SK-N-SH (cell line): ENCODE measurements at regions not wholly inside any gene's neighbourhood (a gene's known extent, or its start where the extent isn't known, plus 50 kb on each side); places are given as distances from the start of the nearest gene placed in this dataset.

ENCODE experiments used
- CTCF ChIA-PET: fragments of 300-600, 350-600 bp; formaldehyde crosslinking; extraction: SDS; loops from one replicate; lab custom pipeline; 2021; lab: Yijun Ruan, JAX
- POLR2A ChIA-PET: fragments of 350-600 bp; sonication (Branson Sonifier 250); formaldehyde crosslinking; extraction: SDS; loops from one replicate; lab custom pipeline; 2020; ENCODE audit warnings: antibody characterized with exemption, inconsistent platforms; lab: Yijun Ruan, JAX
- DNase-seq: peaks from one replicate; pipeline ENCODE4 v3.0.0; 2012
- H2AFZ ChIP-seq: fragments of 200-600 bp; sonication (generic); 2 replicates; pipeline ENCODE4 v1.8.1; 2016; ENCODE audit warnings: antibody characterized with exemption, mild to moderate bottlenecking, low read depth
- H3F3A ChIP-seq: fragments of 200-600 bp; sonication (generic); replicated peaks from 2 replicates; pipeline ENCODE3; 2016; ENCODE audit warnings: antibody characterized with exemption, mild to moderate bottlenecking; ENCODE audit not compliant: insufficient read depth
- H3K27ac ChIP-seq, 2 experiments: fragments of 200-500 bp in 1 of 2; fragments of 200-600 bp in 1 of 2; sonication (Bioruptor generic) in 1 of 2; sonication (generic), shearing (Covaris generic) in 1 of 2; 2 replicates each; pipeline versions ENCODE4 v1.5.1 to v1.6.1; 2014 to 2016; ENCODE audit warnings: low read depth in 2 of 2, inconsistent platforms in 1 of 2, low read length in 1 of 2, mild to moderate bottlenecking in 1 of 2, mixed read lengths in 1 of 2
- H3K27me3 ChIP-seq: fragments of 200-600 bp; sonication (generic), shearing (Covaris generic); 2 replicates; pipeline ENCODE4 v1.6.1; 2016; ENCODE audit warnings: mixed run types; ENCODE audit not compliant: insufficient read depth
- H3K36me3 ChIP-seq, 2 experiments: fragments of 200-500 bp in 1 of 2; fragments of 200-600 bp in 1 of 2; sonication (Bioruptor generic) in 1 of 2; sonication (generic) in 1 of 2; replicated peaks in 1 of 2; 2 replicates each; pipeline versions ENCODE3 to v1.5.1; 2014 to 2016; ENCODE audit warnings: low read length in 1 of 2, mild to moderate bottlenecking in 1 of 2; ENCODE audit not compliant: insufficient read depth in 2 of 2, control insufficient read depth in 1 of 2
- H3K4me1 ChIP-seq, 2 experiments: fragments of 200-500 bp in 1 of 2; fragments of 200-600 bp in 1 of 2; sonication (Bioruptor generic) in 1 of 2; sonication (generic), shearing (Covaris generic) in 1 of 2; 2 replicates each; pipeline versions ENCODE4 v1.5.1 to v1.6.1; 2014 to 2016; ENCODE audit warnings: low read depth in 1 of 2, low read length in 1 of 2, mixed run types in 1 of 2; ENCODE audit not compliant: insufficient read depth in 2 of 2, control insufficient read depth in 1 of 2
- H3K4me2 ChIP-seq: fragments of 200-600 bp; sonication (generic), shearing (Covaris generic); 2 replicates; pipeline ENCODE4 v1.6.1; 2017; ENCODE audit warnings: mixed run types
- H3K4me3 ChIP-seq, 2 experiments: fragments of 200-500 bp in 1 of 2; fragments of 200-600 bp in 1 of 2; sonication (Bioruptor generic) in 1 of 2; sonication (generic), shearing (Covaris generic) in 1 of 2; 2 replicates each; pipeline versions ENCODE4 v1.5.1 to v1.8.1; 2014 to 2016; ENCODE audit warnings: low read depth in 2 of 2, inconsistent platforms in 1 of 2, low read length in 1 of 2, mild to moderate bottlenecking in 1 of 2, mixed read lengths in 1 of 2, moderate library complexity in 1 of 2
- H3K79me2 ChIP-seq: fragments of 200-600 bp; sonication (generic); 2 replicates; pipeline ENCODE4 v1.8.1; 2017; ENCODE audit warnings: mild to moderate bottlenecking; ENCODE audit not compliant: insufficient read depth
- H3K9ac ChIP-seq: fragments of 200-600 bp; sonication (generic); 2 replicates; pipeline ENCODE4 v1.6.1; 2017; ENCODE audit warnings: mixed run types
- H3K9me2 ChIP-seq: fragments of 200-600 bp; sonication (generic); 2 replicates; pipeline ENCODE4 v1.6.1; 2017; ENCODE audit warnings: mixed run types
- H3K9me3 ChIP-seq: fragments of 200-600 bp; sonication (generic); 2 replicates; pipeline ENCODE4 v1.6.1; 2017; ENCODE audit warnings: mixed run types, mild to moderate bottlenecking, moderate library complexity
- H4K20me1 ChIP-seq: fragments of 200-600 bp; sonication (generic); 2 replicates; pipeline ENCODE4 v1.6.1; 2017; ENCODE audit warnings: mild to moderate bottlenecking, mixed run types; ENCODE audit not compliant: insufficient read depth
- CHD2 ChIP-seq: fragments of 150-350 bp; IDR thresholded peaks from 2 replicates; pipeline ENCODE4 v1.6.1; 2018; ENCODE audit warnings: low read length; ENCODE audit not compliant: partially characterized antibody
- ELF1 ChIP-seq: IDR thresholded peaks from 2 replicates; pipeline ENCODE4 v1.4.0; 2012
- EP300 ChIP-seq, 2 experiments: IDR thresholded peaks; 2 replicates each; pipeline versions ENCODE4 v1.4.0 to v1.6.1; 2012; ENCODE audit warnings: borderline replicate concordance in 1 of 2, low read depth in 1 of 2, low read length in 1 of 2
- FOSL2 ChIP-seq: IDR thresholded peaks from 2 replicates; pipeline ENCODE4 v1.4.0; 2012; ENCODE audit warnings: low read depth, mild to moderate bottlenecking, moderate library complexity, borderline replicate concordance
- FOXJ3 ChIP-seq: sonication (generic); formaldehyde crosslinking; IDR thresholded peaks from 2 replicates; pipeline ENCODE4 v1.5.1; 2020; ENCODE audit warnings: mild to moderate bottlenecking, missing genetic modification reagents
- FOXM1 ChIP-seq: IDR thresholded peaks from 2 replicates; pipeline ENCODE4 v1.4.0; 2012; ENCODE audit warnings: low read depth, mild to moderate bottlenecking
- GABPA ChIP-seq: IDR thresholded peaks from 2 replicates; pipeline ENCODE4 v1.4.0; 2012; ENCODE audit warnings: low read depth, mild to moderate bottlenecking
- MAX ChIP-seq: IDR thresholded peaks from 2 replicates; pipeline ENCODE4 v1.4.0; 2012; ENCODE audit warnings: low read depth
- MXI1 ChIP-seq: IDR thresholded peaks from 2 replicates; pipeline ENCODE4 v1.6.1; 2012; ENCODE audit warnings: mild to moderate bottlenecking, low read depth, low read length, improper control_type of control experiment
- NFIC ChIP-seq: IDR thresholded peaks from 2 replicates; pipeline ENCODE4 v1.4.0; 2012; ENCODE audit warnings: borderline replicate concordance
- NRF1 ChIP-seq: IDR thresholded peaks from 2 replicates; pipeline ENCODE4 v1.6.1; 2012; ENCODE audit warnings: low read depth, mild to moderate bottlenecking, low read length
- PBX3 ChIP-seq: IDR thresholded peaks from 2 replicates; pipeline ENCODE4; 2012
- POLR2AphosphoS5 ChIP-seq: IDR thresholded peaks from 2 replicates; pipeline ENCODE4 v1.6.1; 2012; ENCODE audit warnings: low read depth, low read length
- RAD21 ChIP-seq: IDR thresholded peaks from 2 replicates; pipeline ENCODE4 v1.6.1; 2012; ENCODE audit warnings: mild to moderate bottlenecking, low read length
- RCOR1 ChIP-seq: fragments of 150-350 bp; IDR thresholded peaks from 2 replicates; pipeline ENCODE4 v1.6.1; 2017; ENCODE audit warnings: antibody characterized with exemption, low read length
- RXRA ChIP-seq: IDR thresholded peaks from 2 replicates; pipeline ENCODE4 v1.4.0; 2012; ENCODE audit warnings: low read depth, mild to moderate bottlenecking, borderline replicate concordance
- SIN3A ChIP-seq: IDR thresholded peaks from 2 replicates; pipeline ENCODE4 v1.6.1; 2012; ENCODE audit warnings: low read depth, mild to moderate bottlenecking, low read length, moderate library complexity, borderline replicate concordance
- TCF12 ChIP-seq: IDR thresholded peaks from 2 replicates; pipeline ENCODE4 v1.4.0; 2012
- TEAD4 ChIP-seq: IDR thresholded peaks from 2 replicates; pipeline ENCODE4 v1.4.0; 2012; ENCODE audit warnings: mild to moderate bottlenecking, borderline replicate concordance; ENCODE audit not compliant: insufficient read depth
- WGBS: methylation state at CpG from one replicate; pipeline ENCODE4 v1.1.6; 2017; ENCODE audit warnings: low lambda C conversion rate; 5-methylcytosine and 5-hydroxymethylcytosine counted together
- TF ChIP-seq, protein P1 (sequence below): IDR thresholded peaks from 2 replicates; pipeline ENCODE4 v1.4.0; 2012; ENCODE audit warnings: low read depth, borderline replicate concordance
- TF ChIP-seq, protein P2 (sequence below): fragments of 200-600 bp; sonication (generic); IDR thresholded peaks from 2 replicates; pipeline ENCODE4 v1.6.1; 2017; ENCODE audit warnings: antibody characterized with exemption, mild to moderate bottlenecking, moderate library complexity
- TF ChIP-seq, protein P3 (sequence below): fragments of 150-350 bp; IDR thresholded peaks from 2 replicates; pipeline ENCODE4 v1.6.1; 2017; ENCODE audit warnings: antibody characterized with exemption, low read length, low read depth, borderline replicate concordance

- Histone ChIP-seq H3K4me3 (no peak overlapping the region), H3K9me3 (no peaks in the 10 kb centered on the region), H4K20me1 (no peaks in the 10 kb centered on the region), H3K4me1 (no peaks in the 10 kb centered on the region)
- TF ChIP-seq GABPA (no peak), CHD2 (no peak), TEAD4 (no peak), RCOR1 (no peak), POLR2AphosphoS5 (no peak), MAX (no peak)
- TF ChIP-seq, all 33 proteins: peak for 0
- H3K4me2 ChIP-seq, result no peak overlapping the region
- no peaks in the 10 kb centered on the region for H3K79me2 ChIP-seq
- POLR2A ChIA-PET, result no interaction called here
- WGBS, result 88% methylated on average over 3 of the region's 3 CpGs
- no peaks in the 10 kb centered on the region for H3F3A ChIP-seq
- no peaks in the 10 kb centered on the region for H3K9me2 ChIP-seq
- H3K27ac ChIP-seq, result no peak overlapping the region
- H3K9ac ChIP-seq, result no peak overlapping the region
- H3K27me3 ChIP-seq, result no peaks in the 10 kb centered on the region
- no peaks in the 10 kb centered on the region for H3K36me3 ChIP-seq
- CTCF ChIA-PET, result no interaction called here
- DNase-seq, result no peak
- no peak overlapping the region for H2AFZ ChIP-seq
Observed at GRCh38 chr2:200013906-200014305, 58.5 kb downstream of the MAIP1 start.

- Histone ChIP-seq H3K9me3 (no peaks in the 10 kb centered on the region), H3F3A (no peaks in the 10 kb centered on the region), H3K79me2 (no peaks in the 10 kb centered on the region), H3K9ac (no peak overlapping the region), H3K27me3 (no peaks in the 10 kb centered on the region), H3K4me1 (no peaks in the 10 kb centered on the region), H2AFZ (no peak overlapping the region), H3K36me3 (no peaks in the 10 kb centered on the region), H3K4me2 (no peak overlapping the region), H3K27ac (no peak overlapping the region), H4K20me1 (no peaks in the 10 kb centered on the region), H3K4me3 (no peak overlapping the region), H3K9me2 (no peaks in the 10 kb centered on the region)
- ChIA-PET POLR2A (no interaction called here), CTCF (no interaction called here)
- no peak for DNase-seq
- 23% methylated on average over 5 of the region's 5 CpGs for WGBS
- TF ChIP-seq PBX3, result no peak
- TF ChIP-seq FOSL2, result no peak
- no peak for TF ChIP-seq RXRA
- no peak for TF ChIP-seq POLR2AphosphoS5
- no peak for TF ChIP-seq ELF1
- TF ChIP-seq, protein P1, sequence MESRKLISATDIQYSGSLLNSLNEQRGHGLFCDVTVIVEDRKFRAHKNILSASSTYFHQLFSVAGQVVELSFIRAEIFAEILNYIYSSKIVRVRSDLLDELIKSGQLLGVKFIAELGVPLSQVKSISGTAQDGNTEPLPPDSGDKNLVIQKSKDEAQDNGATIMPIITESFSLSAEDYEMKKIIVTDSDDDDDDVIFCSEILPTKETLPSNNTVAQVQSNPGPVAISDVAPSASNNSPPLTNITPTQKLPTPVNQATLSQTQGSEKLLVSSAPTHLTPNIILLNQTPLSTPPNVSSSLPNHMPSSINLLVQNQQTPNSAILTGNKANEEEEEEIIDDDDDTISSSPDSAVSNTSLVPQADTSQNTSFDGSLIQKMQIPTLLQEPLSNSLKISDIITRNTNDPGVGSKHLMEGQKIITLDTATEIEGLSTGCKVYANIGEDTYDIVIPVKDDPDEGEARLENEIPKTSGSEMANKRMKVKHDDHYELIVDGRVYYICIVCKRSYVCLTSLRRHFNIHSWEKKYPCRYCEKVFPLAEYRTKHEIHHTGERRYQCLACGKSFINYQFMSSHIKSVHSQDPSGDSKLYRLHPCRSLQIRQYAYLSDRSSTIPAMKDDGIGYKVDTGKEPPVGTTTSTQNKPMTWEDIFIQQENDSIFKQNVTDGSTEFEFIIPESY, result no peak
- TF ChIP-seq EP300 (IDR thresholded peaks at IDR 0.05; ENCODE audit: borderline replicate concordance in 1 of 2, low read depth in 1 of 2, low read length in 1 of 2), result no peak
- no peak for TF ChIP-seq TCF12
- no peak for TF ChIP-seq NRF1
- no peak for TF ChIP-seq MXI1
- TF ChIP-seq GABPA, result no peak
- TF ChIP-seq MAX, result no peak
- TF ChIP-seq SIN3A, result no peak
- no peak for TF ChIP-seq TEAD4
- TF ChIP-seq, protein P2, sequence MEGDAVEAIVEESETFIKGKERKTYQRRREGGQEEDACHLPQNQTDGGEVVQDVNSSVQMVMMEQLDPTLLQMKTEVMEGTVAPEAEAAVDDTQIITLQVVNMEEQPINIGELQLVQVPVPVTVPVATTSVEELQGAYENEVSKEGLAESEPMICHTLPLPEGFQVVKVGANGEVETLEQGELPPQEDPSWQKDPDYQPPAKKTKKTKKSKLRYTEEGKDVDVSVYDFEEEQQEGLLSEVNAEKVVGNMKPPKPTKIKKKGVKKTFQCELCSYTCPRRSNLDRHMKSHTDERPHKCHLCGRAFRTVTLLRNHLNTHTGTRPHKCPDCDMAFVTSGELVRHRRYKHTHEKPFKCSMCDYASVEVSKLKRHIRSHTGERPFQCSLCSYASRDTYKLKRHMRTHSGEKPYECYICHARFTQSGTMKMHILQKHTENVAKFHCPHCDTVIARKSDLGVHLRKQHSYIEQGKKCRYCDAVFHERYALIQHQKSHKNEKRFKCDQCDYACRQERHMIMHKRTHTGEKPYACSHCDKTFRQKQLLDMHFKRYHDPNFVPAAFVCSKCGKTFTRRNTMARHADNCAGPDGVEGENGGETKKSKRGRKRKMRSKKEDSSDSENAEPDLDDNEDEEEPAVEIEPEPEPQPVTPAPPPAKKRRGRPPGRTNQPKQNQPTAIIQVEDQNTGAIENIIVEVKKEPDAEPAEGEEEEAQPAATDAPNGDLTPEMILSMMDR, result no peak
- no peak for TF ChIP-seq FOXM1
- TF ChIP-seq, protein P3, sequence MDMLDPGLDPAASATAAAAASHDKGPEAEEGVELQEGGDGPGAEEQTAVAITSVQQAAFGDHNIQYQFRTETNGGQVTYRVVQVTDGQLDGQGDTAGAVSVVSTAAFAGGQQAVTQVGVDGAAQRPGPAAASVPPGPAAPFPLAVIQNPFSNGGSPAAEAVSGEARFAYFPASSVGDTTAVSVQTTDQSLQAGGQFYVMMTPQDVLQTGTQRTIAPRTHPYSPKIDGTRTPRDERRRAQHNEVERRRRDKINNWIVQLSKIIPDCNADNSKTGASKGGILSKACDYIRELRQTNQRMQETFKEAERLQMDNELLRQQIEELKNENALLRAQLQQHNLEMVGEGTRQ, result no peak
- no peak for TF ChIP-seq NFIC
- no peak for TF ChIP-seq RAD21
- no peak for TF ChIP-seq FOXJ3 (CRISPR knock-in tag)
Observed at GRCh38 chr2:200021449-200022114, 66.2 kb downstream of the MAIP1 start.
